Activated CD4-positive, alpha-beta T cell treated with anti-CD3 and anti-CD28 coated beads for 36 hours (primary cell): ENCODE measurements at regions not wholly inside any gene's neighbourhood (a gene's known extent, or its start where the extent isn't known, plus 50 kb on each side); places are given as distances from the start of the nearest gene placed in this dataset.

Experiments used
- ATAC-seq: fragments of 200-7000 bp; cut with Tn5 transposase; one replicate; pipeline ENCODE4 v1.10.0; 2021; ENCODE audit warnings: mild to moderate bottlenecking, moderate library complexity
- CTCF ChIA-PET: fragments of 350-600 bp; sonication (Branson Sonifier 250); formaldehyde crosslinking; loops from one replicate; lab custom pipeline; 2021; ENCODE audit warnings: antibody characterized with exemption; lab: Charles Lee
- POLR2A ChIA-PET: fragments of 350-600 bp; sonication (Branson Sonifier 250); formaldehyde crosslinking; loops from one replicate; lab custom pipeline; 2021; ENCODE audit warnings: antibody characterized with exemption, inconsistent platforms; lab: Charles Lee
- DNase-seq: peaks from one replicate; pipeline ENCODE4 v3.0.0-alpha.2; 2020
- H3K27ac Mint-ChIP-seq: one replicate; pipeline ENCODE4 v1.8.0; 2021; ENCODE audit warnings: mixed read lengths
- H3K27me3 Mint-ChIP-seq: one replicate; pipeline ENCODE4 v1.8.0; 2021; ENCODE audit warnings: mixed read lengths
- H3K36me3 Mint-ChIP-seq: one replicate; pipeline ENCODE4 v1.8.0; 2021; ENCODE audit warnings: low read depth, mixed read lengths
- H3K4me1 Mint-ChIP-seq: one replicate; pipeline ENCODE4 v1.8.0; 2021; ENCODE audit warnings: mixed read lengths
- H3K4me3 Mint-ChIP-seq: one replicate; pipeline ENCODE4 v1.8.0; 2021; ENCODE audit warnings: mild to moderate bottlenecking, moderate library complexity, mixed read lengths
- H3K9me3 Mint-ChIP-seq: one replicate; pipeline ENCODE4 v1.8.0; 2021; ENCODE audit warnings: low read depth, mixed read lengths
- intact Hi-C, 2 experiments: fragments of 100-400 bp; cut with DNase I in 1 of 2; cut with micrococcal nuclease in 1 of 2; formaldehyde crosslinking; loops; one replicate each; pipeline versions ENCODE4 v1.14.2 to v1.15.1; 2022 to 2024; cut with DNase I, micrococcal nuclease

GRCh38 chr2:238747557-238747956, 100.3 kb upstream of the TWIST2 start:
- H3K9me3 Mint-ChIP-seq, result peaks cover 9% of the 10 kb centered on the region
- no peaks in the 10 kb centered on the region for H3K36me3 Mint-ChIP-seq
- no peak for DNase-seq
- intact Hi-C loops, result no loop called here
- CTCF ChIA-PET, result no interaction called here
- no peaks in the 10 kb centered on the region for H3K4me1 Mint-ChIP-seq
- peaks cover 16% of the 10 kb centered on the region for H3K27me3 Mint-ChIP-seq
- POLR2A ChIA-PET, result no interaction called here
- no peak for ATAC-seq
- no peak overlapping the region for H3K27ac Mint-ChIP-seq
- H3K4me3 Mint-ChIP-seq, result no peak overlapping the region

- intact Hi-C loops, result no loop called here
- DNase-seq (no peak), ATAC-seq (no peak)
- H3K4me1 Mint-ChIP-seq, result no peaks in the 10 kb centered on the region
- peaks cover 8% of the 10 kb centered on the region for H3K27me3 Mint-ChIP-seq
- no peak overlapping the region for H3K27ac Mint-ChIP-seq
- H3K9me3 Mint-ChIP-seq, result peaks cover 9% of the 10 kb centered on the region
- CTCF ChIA-PET, result no interaction called here
- POLR2A ChIA-PET, result no interaction called here
- no peak overlapping the region for H3K4me3 Mint-ChIP-seq
- H3K36me3 Mint-ChIP-seq, result no peaks in the 10 kb centered on the region
Measured at GRCh38 chr2:238750212-238750904, 97.5 kb upstream of the TWIST2 start.

GRCh38 chr2:238754259-238754658, 93.6 kb upstream of the TWIST2 start:
- Mint-ChIP-seq H3K9me3 (peaks cover 6% of the 10 kb centered on the region), H3K4me1 (no peaks in the 10 kb centered on the region), H3K4me3 (no peak overlapping the region), H3K36me3 (no peaks in the 10 kb centered on the region), H3K27ac (no peak overlapping the region), H3K27me3 (peaks cover 13% of the 10 kb centered on the region)
- intact Hi-C loops, result no loop called here
- ChIA-PET CTCF (no interaction called here), POLR2A (no interaction called here)
- DNase-seq (no peak), ATAC-seq (no peak)

- H3K4me1 Mint-ChIP-seq, result no peaks in the 10 kb centered on the region
- ATAC-seq (no peak), DNase-seq (no peak)
- H3K9me3 Mint-ChIP-seq, result no peaks in the 10 kb centered on the region
- H3K36me3 Mint-ChIP-seq, result no peaks in the 10 kb centered on the region
- H3K27me3 Mint-ChIP-seq, result peaks cover 36% of the 10 kb centered on the region
- H3K27ac Mint-ChIP-seq, result no peak overlapping the region
- POLR2A ChIA-PET, result no interaction called here
- CTCF ChIA-PET, result interaction anchor here (1.2 kb wide), 1 partner anchor 393 kb away, joined by 4 read pairs; no protein-coding TSS in a partner anchor
- no peak overlapping the region for H3K4me3 Mint-ChIP-seq
- intact Hi-C loops, result no loop called here
Measured at GRCh38 chr2:238761868-238762267, 86.0 kb upstream of the TWIST2 start.

GRCh38 chr2:238763471-238763995, 84.4 kb upstream of the TWIST2 start:
- intact Hi-C loops, result no loop called here
- Mint-ChIP-seq H3K4me3 (no peak overlapping the region), H3K27ac (no peak overlapping the region), H3K36me3 (no peaks in the 10 kb centered on the region), H3K27me3 (peaks cover 39% of the 10 kb centered on the region), H3K4me1 (no peaks in the 10 kb centered on the region), H3K9me3 (no peaks in the 10 kb centered on the region)
- ATAC-seq (no peak), DNase-seq (no peak)
- POLR2A ChIA-PET, result no interaction called here
- CTCF ChIA-PET, result interaction anchor here (1.1 to 1.2 kb wide), 2 partner anchors 16 to 28 kb away, joined by 3 to 4 read pairs; no protein-coding TSS in a partner anchor

- Mint-ChIP-seq H3K27ac (no peak overlapping the region), H3K9me3 (no peaks in the 10 kb centered on the region), H3K4me3 (no peak overlapping the region), H3K27me3 (peaks cover 35% of the 10 kb centered on the region), H3K36me3 (no peaks in the 10 kb centered on the region), H3K4me1 (no peaks in the 10 kb centered on the region)
- no peak for DNase-seq
- no peak for ATAC-seq
- intact Hi-C loops, result no loop called here
- ChIA-PET CTCF (no interaction called here), POLR2A (no interaction called here)
Measured at GRCh38 chr2:238765590-238765989, 82.3 kb upstream of the TWIST2 start.

GRCh38 chr2:238771218-238771617, 76.7 kb upstream of the TWIST2 start:
- Mint-ChIP-seq H3K36me3 (no peaks in the 10 kb centered on the region), H3K27ac (no peak overlapping the region), H3K4me3 (no peak overlapping the region), H3K9me3 (no peaks in the 10 kb centered on the region), H3K4me1 (no peaks in the 10 kb centered on the region), H3K27me3 (peaks cover 26% of the 10 kb centered on the region)
- ATAC-seq (no peak), DNase-seq (no peak)
- CTCF ChIA-PET, result no interaction called here
- intact Hi-C loops, result no loop called here
- POLR2A ChIA-PET, result no interaction called here

GRCh38 chr2:238771639-238772038, 76.2 kb upstream of the TWIST2 start:
- H3K4me1 Mint-ChIP-seq, result no peaks in the 10 kb centered on the region
- no peak overlapping the region for H3K27ac Mint-ChIP-seq
- ChIA-PET CTCF (no interaction called here), POLR2A (no interaction called here)
- no peak overlapping the region for H3K4me3 Mint-ChIP-seq
- DNase-seq (no peak), ATAC-seq (no peak)
- intact Hi-C loops, result no loop called here
- H3K27me3 Mint-ChIP-seq, result peaks cover 22% of the 10 kb centered on the region
- no peaks in the 10 kb centered on the region for H3K36me3 Mint-ChIP-seq
- no peaks in the 10 kb centered on the region for H3K9me3 Mint-ChIP-seq

- peaks cover 19% of the 10 kb centered on the region for H3K27me3 Mint-ChIP-seq
- H3K4me1 Mint-ChIP-seq, result no peaks in the 10 kb centered on the region
- intact Hi-C loops, result no loop called here
- ChIA-PET POLR2A (no interaction called here), CTCF (no interaction called here)
- no peak overlapping the region for H3K4me3 Mint-ChIP-seq
- no peak for ATAC-seq
- no peak overlapping the region for H3K27ac Mint-ChIP-seq
- DNase-seq, result no peak
- H3K9me3 Mint-ChIP-seq, result no peaks in the 10 kb centered on the region
- H3K36me3 Mint-ChIP-seq, result no peaks in the 10 kb centered on the region
Measured at GRCh38 chr2:238772635-238773297, 75.1 kb upstream of the TWIST2 start.

- Mint-ChIP-seq H3K27me3 (peaks cover 17% of the 10 kb centered on the region), H3K9me3 (no peaks in the 10 kb centered on the region)
Measured at GRCh38 chr2:238773472-238773871, 74.4 kb upstream of the TWIST2 start.

GRCh38 chr2:238774071-238774470, 73.8 kb upstream of the TWIST2 start:
- ChIA-PET POLR2A (no interaction called here), CTCF (no interaction called here)
- Mint-ChIP-seq H3K27me3 (peaks cover 11% of the 10 kb centered on the region), H3K27ac (no peak overlapping the region), H3K36me3 (no peaks in the 10 kb centered on the region), H3K4me1 (no peaks in the 10 kb centered on the region), H3K4me3 (no peak overlapping the region), H3K9me3 (no peaks in the 10 kb centered on the region)
- intact Hi-C loops, result no loop called here
- no peak for ATAC-seq
- DNase-seq, result no peak

More at GRCh38 chr2:238773472-238773871, 74.4 kb upstream of the TWIST2 start:
- H3K4me1 Mint-ChIP-seq, result no peaks in the 10 kb centered on the region
- CTCF ChIA-PET, result no interaction called here
- intact Hi-C loops, result no loop called here
- no peak overlapping the region for H3K27ac Mint-ChIP-seq
- ATAC-seq (no peak), DNase-seq (no peak)
- H3K36me3 Mint-ChIP-seq, result no peaks in the 10 kb centered on the region
- no peak overlapping the region for H3K4me3 Mint-ChIP-seq
- POLR2A ChIA-PET, result no interaction called here

- POLR2A ChIA-PET, result no interaction called here
- peaks cover 9% of the 10 kb centered on the region for H3K27me3 Mint-ChIP-seq
- CTCF ChIA-PET, result no interaction called here
- no peaks in the 10 kb centered on the region for H3K36me3 Mint-ChIP-seq
- no peaks in the 10 kb centered on the region for H3K9me3 Mint-ChIP-seq
- H3K4me1 Mint-ChIP-seq, result no peaks in the 10 kb centered on the region
- H3K27ac Mint-ChIP-seq, result no peak overlapping the region
- no peak overlapping the region for H3K4me3 Mint-ChIP-seq
- intact Hi-C loops, result no loop called here
- ATAC-seq (no peak), DNase-seq (no peak)
Measured at GRCh38 chr2:238774980-238775509, 72.8 kb upstream of the TWIST2 start.
